ENCODE measurements at regions not wholly inside any gene's neighbourhood (a gene's known extent, or its start where the extent isn't known, plus 50 kb on each side); places are given as distances from the start of the nearest gene placed in this dataset.
"Not testable (repeated sequence)": the region's sequence is repeated elsewhere in the genome, so short reads cannot be mapped to it uniquely, and the experiment has no call there.

- H3K36me3 ChIP-seq (ENCODE audit: control insufficient read depth, insufficient read depth, low read length): no peaks in the 10 kb centered on the region
- H3K9me3 ChIP-seq (ENCODE audit: control insufficient read depth, insufficient read depth, low read depth, low read length): no peaks in the 10 kb centered on the region
- peak overlapping the region; percentile 76 for H3K27ac ChIP-seq (ENCODE audit: insufficient read depth, low read length)
- DNase-seq (ENCODE audit: low read depth in 2 of 2): peak in 1 of 2 donors; percentile 74
- H4K20me1 ChIP-seq (ENCODE audit: control insufficient read depth, extremely low read depth, insufficient read depth, low read length): no peaks in the 10 kb centered on the region
- H3K4me1 ChIP-seq (ENCODE audit: control insufficient read depth, extremely low read depth, insufficient read depth, low read length): peaks cover 29% of the 10 kb centered on the region
- no peak overlapping the region for H2AFZ ChIP-seq (ENCODE audit: low read length)
- H3K4me2 ChIP-seq (ENCODE audit: extremely low read depth, insufficient read depth, low read length): peak overlapping the region; percentile 32
- H3K4me3 ChIP-seq (replicated peaks in 1 of 4; ENCODE audit: control extremely low read depth in 1 of 4, insufficient read depth in 1 of 4, low read depth in 3 of 4, low read length in 4 of 4): no peak overlapping the region
- no peaks in the 10 kb centered on the region for H3K79me2 ChIP-seq (ENCODE audit: control insufficient read depth, insufficient read depth, low read length)
- TF ChIP-seq CTCF (conservative IDR thresholded peaks at IDR 0.05 in 1 of 2, IDR thresholded peaks at IDR 0.05 in 1 of 2; ENCODE audit: low read depth in 1 of 2, low read length in 2 of 2) (no peak), EZH2 (IDR thresholded peaks at IDR 0.05; ENCODE audit: low read length, missing control alignments) (no peak)
- H3K9ac ChIP-seq (ENCODE audit: insufficient read depth, low read length): no peak overlapping the region
- H3K27me3 ChIP-seq (ENCODE audit: control insufficient read depth, insufficient read depth, low read length): no peaks in the 10 kb centered on the region
Observed at GRCh38 chr1:8120693-8121260, 94.7 kb upstream of the ERRFI1 start.

DNA sequence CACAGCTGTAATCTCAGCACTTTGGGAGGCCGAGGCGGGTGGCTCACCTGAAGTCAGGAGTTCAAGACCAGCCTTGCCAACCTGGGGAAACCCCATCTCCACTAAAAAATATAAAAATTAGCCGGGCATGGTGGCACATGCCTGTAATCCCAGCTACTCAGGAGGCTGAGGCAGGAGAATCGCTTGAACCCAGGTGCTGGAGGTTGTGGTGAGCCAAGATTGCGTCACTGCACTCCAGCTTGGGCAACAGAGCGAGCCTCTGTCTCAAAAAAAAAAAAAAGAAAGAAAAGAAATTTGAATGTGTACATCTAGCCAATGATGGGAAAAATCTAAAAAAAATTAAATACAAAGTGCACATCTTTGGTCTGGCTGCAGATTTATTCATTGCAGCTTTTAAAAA, 92.6 kb upstream of the ERRFI1 start:
- not testable (repeated sequence) for H3K27ac ChIP-seq (ENCODE audit: insufficient read depth, low read length); H3K36me3 ChIP-seq (ENCODE audit: control insufficient read depth, insufficient read depth, low read length); H3K9ac ChIP-seq (ENCODE audit: insufficient read depth, low read length); H3K4me2 ChIP-seq (ENCODE audit: extremely low read depth, insufficient read depth, low read length); H2AFZ ChIP-seq (ENCODE audit: low read length); H4K20me1 ChIP-seq (ENCODE audit: control insufficient read depth, extremely low read depth, insufficient read depth, low read length); H3K9me3 ChIP-seq (ENCODE audit: control insufficient read depth, insufficient read depth, low read depth, low read length); H3K27me3 ChIP-seq (ENCODE audit: control insufficient read depth, insufficient read depth, low read length); H3K4me3 ChIP-seq (replicated peaks in 1 of 4; ENCODE audit: control extremely low read depth in 1 of 4, insufficient read depth in 1 of 4, low read depth in 3 of 4, low read length in 4 of 4); H3K79me2 ChIP-seq (ENCODE audit: control insufficient read depth, insufficient read depth, low read length); DNase-seq (ENCODE audit: low read depth in 2 of 2)
- peaks cover 32% of the 10 kb centered on the region for H3K4me1 ChIP-seq (ENCODE audit: control insufficient read depth, extremely low read depth, insufficient read depth, low read length)

DNA sequence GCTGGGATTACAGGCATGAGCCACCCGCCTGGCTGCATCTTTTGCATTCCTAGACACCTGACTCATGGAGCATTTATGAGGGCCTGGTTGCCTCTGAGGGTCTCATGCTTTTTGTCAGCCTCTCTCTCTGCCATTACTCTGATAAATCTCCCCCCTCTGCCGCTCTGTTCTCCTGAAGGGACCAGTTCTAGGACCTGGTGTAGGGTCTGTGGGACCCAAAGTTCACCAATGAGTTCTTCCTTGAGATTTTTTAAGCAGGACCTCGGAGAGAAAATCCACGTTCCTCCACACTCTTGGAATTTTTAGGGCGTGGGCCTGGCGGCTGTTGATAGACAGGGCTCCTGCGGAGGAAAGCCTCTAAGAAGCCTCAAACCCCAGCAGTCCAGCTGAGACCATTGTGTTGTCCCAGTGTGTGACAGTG, 91.9 kb upstream of the ERRFI1 start:
- Histone ChIP-seq H4K20me1 (ENCODE audit: control insufficient read depth, extremely low read depth, insufficient read depth, low read length) (no peaks in the 10 kb centered on the region), H3K79me2 (ENCODE audit: control insufficient read depth, insufficient read depth, low read length) (no peaks in the 10 kb centered on the region), H3K4me2 (ENCODE audit: extremely low read depth, insufficient read depth, low read length) (no peak overlapping the region), H3K36me3 (ENCODE audit: control insufficient read depth, insufficient read depth, low read length) (no peaks in the 10 kb centered on the region), H3K4me1 (ENCODE audit: control insufficient read depth, extremely low read depth, insufficient read depth, low read length) (peaks cover 31% of the 10 kb centered on the region), H3K27me3 (ENCODE audit: control insufficient read depth, insufficient read depth, low read length) (no peaks in the 10 kb centered on the region), H3K9ac (ENCODE audit: insufficient read depth, low read length) (no peak overlapping the region), H3K9me3 (ENCODE audit: control insufficient read depth, insufficient read depth, low read depth, low read length) (no peaks in the 10 kb centered on the region), H2AFZ (ENCODE audit: low read length) (no peak overlapping the region), H3K27ac (ENCODE audit: insufficient read depth, low read length) (peak overlapping the region; percentile 19), H3K4me3 (replicated peaks in 1 of 4; ENCODE audit: control extremely low read depth in 1 of 4, insufficient read depth in 1 of 4, low read depth in 3 of 4, low read length in 4 of 4) (no peak overlapping the region)
- DNase-seq (ENCODE audit: low read depth in 2 of 2): peak in 1 of 2 donors; percentile 76
- TF ChIP-seq CTCF (conservative IDR thresholded peaks at IDR 0.05 in 1 of 2, IDR thresholded peaks at IDR 0.05 in 1 of 2; ENCODE audit: low read depth in 1 of 2, low read length in 2 of 2) (no peak), EZH2 (IDR thresholded peaks at IDR 0.05; ENCODE audit: low read length, missing control alignments) (no peak)
